ENCODE measurements at regions not wholly inside any gene's neighbourhood (a gene's known extent, or its start where the extent isn't known, plus 50 kb on each side); places are given as distances from the start of the nearest gene placed in this dataset.

GRCh38 chr7:135827391-135827790 is 78.8 kb upstream of the FAM180A start:
- no peak for DNase-seq

GRCh38 chr7:135825406-135825805 is 76.8 kb upstream of the FAM180A start:
- no peak for DNase-seq

- DNase-seq = no peak
These were observed 73.8 kb upstream of the FAM180A start for GRCh38 chr7:135822376-135822775.

GRCh38 chr7:135817583-135817982 is 69.0 kb upstream of the FAM180A start:
- no peak for DNase-seq

GRCh38 chr7:135815033-135815432 is 66.4 kb upstream of the FAM180A start:
- no peak for DNase-seq

GRCh38 chr7:135812148-135812547 is 63.5 kb upstream of the FAM180A start:
- no peak for DNase-seq

- no peak for DNase-seq
These were observed 62.9 kb upstream of the FAM180A start for GRCh38 chr7:135811506-135811905.

- DNase-seq = no peak
These were observed 59.6 kb upstream of the FAM180A start for GRCh38 chr7:135808206-135808605.

- no peak for DNase-seq
These were observed 54.5 kb upstream of the FAM180A start for GRCh38 chr7:135803143-135803542.

- DNase-seq = no peak
These were observed 54.1 kb upstream of the FAM180A start for GRCh38 chr7:135802697-135803096.

GRCh38 chr7:135801877-135802276 is 53.3 kb upstream of the FAM180A start:
- peak; percentile 34 for DNase-seq

- peak; percentile 82 for DNase-seq
These were observed 52.6 kb upstream of the FAM180A start for GRCh38 chr7:135801045-135801693.

GRCh38 chr7:135800560-135800959 is 51.9 kb upstream of the FAM180A start:
- DNase-seq = no peak

GRCh38 chr7:135799881-135800280 is 51.3 kb upstream of the FAM180A start:
- no peak for DNase-seq
